ENCODE measurements at regions not wholly inside any gene's neighbourhood (a gene's known extent, or its start where the extent isn't known, plus 50 kb on each side); places are given as distances from the start of the nearest gene placed in this dataset.
A peak's percentile ranks its signal among the peaks of the same experiment; 100 is the strongest.

DNA sequence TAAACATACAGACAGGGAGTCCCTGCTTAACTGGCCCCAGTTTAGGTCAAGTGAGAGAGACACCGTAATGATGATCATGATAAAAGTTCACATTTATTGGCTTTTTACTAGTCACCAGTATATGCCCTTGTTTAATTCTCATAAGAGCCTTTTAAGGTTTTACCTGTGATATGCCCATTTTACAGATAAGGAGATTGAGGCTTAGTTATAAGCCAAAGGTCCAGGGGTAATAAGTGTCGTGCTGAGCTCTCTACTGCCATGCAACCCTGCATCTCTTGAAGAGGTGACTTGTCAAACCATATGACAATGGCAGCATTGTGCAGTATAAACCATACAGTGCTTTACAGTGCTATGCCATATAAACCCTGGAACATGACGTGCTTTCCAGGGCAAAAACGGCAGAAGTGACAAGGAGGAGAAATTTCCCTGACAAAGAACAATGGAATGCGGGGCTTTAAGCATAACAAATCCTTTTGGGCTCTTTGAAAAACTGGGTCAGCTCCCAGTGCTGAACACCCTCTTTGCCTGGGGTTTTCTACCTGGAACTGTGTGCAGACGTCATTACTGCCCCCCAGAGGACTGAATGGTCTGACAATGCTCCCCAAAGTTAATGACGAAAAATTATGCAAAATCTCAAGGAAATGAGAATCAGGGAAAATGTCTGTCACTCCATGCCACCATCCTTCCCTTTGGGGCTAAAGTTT is 59.7 kb upstream of the C14orf132 start:
- DNase-seq = peak; percentile 8

DNA sequence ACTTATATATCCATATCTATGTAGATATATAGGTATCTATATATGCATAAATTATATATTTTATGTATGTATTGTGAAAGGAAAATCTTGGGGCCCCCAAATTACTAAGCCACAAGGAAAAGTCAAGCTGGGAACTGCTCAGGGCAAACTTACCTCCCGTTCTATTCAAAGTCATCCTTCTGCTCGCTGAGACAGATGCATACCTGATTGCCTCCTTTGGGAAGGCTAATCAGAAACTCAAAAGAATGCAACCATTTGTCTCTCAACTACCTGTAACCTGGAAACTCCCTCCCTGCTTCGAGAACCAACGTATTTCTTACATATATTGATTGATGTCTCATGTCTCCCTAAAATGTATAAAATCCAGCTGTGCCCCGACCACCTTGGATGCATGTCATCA is 58.8 kb upstream of the C14orf132 start:
- DNase-seq = no peak

DNA sequence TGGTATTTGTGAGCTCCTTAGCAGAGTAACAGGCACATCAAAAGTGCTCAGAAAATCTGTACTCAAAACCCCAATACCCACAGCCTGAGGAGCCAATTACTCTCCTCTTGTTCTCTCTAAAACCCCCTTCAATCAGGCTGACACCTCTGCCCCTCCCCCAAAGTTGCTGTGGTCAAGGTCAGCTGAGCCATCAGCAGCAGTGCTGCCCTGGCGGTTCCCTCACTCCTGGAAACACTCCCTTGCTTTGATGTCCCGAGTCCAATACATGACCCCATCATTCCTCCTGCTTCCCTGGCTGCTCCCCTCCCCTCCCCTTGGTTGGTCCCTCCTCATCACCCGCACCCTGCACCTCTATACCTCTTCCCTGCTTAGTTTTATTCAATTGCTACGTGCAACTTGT is 57.2 kb upstream of the C14orf132 start:
- DNase-seq = no peak

DNA sequence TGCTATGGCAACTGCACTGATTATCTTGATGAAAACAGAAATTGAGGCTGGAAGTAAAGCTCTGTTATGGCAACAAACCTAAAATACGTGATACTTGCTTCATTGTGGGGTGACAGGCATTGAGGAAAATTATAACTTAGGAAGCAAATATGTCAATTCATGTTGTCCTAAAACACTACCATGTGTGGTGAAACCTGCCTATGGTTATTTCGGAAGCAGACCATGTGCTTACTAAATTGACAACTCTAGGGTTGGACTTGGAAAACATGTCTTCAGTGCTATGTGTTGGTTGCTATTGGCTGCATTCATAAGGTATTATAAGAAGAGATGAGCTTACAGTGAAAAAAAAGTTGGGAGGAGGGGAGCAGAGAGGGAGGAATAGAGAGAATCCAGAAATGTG is 55.0 kb upstream of the C14orf132 start:
- DNase-seq = no peak

All from fibroblast of skin of back (primary cell).